ENCODE measurements at regions not wholly inside any gene's neighbourhood (a gene's known extent, or its start where the extent isn't known, plus 50 kb on each side); places are given as distances from the start of the nearest gene placed in this dataset.

DNA sequence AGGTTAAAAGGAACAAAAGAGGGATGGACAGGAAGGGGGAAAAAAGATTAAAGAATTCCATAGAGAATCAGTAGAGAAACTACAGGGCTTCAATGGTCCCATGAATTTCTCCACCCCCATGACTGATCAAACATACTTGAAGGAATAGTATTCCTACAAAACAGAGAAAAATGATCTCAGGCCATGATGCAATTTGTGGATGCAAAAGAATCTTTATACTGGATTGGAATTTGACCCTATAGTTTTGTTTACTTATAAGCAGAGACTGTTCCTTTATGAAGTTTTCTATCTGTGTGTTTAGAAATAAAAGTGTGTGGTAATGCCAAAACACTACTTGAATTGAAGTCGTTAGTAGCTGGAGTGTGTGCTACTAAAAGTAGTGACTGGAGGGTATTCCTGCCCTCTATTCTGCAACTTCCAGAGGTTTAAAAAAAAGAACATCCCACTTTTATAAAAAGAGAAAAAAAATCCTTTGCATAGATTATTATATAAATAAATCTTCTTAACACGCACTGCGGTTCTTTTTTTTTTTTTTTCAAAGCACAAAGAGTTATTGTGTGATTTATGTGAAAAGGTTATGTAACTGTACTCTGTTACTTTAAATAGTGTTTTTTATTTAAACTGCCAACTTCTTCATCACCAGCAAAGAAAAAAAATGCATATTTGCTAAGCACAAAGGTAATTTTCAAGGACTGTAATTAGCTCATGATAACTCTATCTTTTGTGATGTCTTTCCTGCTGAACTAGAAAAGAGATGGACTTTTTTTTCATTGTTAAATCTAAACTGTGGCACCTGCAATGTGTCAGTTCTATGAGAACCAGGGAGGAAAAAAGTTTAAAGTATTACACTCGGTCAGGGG lies 214.5 kb upstream of the CITED2 start:
- DNase-seq = no peak

DNA sequence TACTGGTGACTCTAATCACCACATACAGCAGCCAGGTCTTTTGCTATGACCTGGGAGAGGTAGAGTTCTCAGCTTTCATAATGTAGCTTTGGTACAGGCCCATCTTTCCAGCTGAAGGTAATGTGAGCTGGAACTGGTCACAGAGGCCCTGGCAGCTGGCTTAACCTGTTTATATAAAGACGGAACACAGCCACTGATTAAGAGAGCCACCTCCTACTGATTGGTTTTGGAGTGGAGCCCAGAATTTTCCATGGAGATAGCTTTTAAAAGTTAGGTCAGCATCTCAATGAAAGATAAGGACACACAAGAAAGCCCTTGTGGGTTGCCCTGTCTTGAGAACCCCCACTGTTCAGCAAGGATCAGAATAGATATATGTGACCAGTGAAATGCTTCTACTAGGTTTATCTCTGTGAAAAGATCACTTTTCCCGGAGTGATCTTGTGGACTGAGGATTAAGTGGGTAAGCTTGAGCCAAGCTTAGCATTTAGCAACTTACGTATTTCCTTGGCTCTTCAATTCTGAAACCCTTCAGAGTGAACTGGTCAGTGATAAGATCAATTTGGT lies 213.7 kb upstream of the CITED2 start:
- no peak for DNase-seq

DNA sequence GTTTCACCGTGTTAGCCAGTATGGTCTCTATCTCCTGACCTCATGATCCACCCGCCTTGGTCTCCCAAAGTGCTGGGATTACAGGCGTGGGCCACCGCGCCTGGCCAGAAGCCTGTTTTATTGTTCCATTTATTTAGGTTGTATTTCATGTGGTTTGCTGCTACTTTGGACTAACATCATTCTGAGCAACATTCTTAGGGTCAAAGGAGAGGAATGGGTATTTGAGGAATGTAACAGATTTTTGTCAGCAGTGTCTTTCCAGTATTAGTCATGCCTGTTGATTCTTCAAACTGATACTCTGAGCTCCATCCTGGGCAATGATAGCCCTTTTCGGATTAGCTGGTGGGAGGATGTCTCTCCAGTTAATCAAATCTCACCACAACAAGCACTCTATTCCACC lies 213.0 kb upstream of the CITED2 start:
- no peak for DNase-seq

DNA sequence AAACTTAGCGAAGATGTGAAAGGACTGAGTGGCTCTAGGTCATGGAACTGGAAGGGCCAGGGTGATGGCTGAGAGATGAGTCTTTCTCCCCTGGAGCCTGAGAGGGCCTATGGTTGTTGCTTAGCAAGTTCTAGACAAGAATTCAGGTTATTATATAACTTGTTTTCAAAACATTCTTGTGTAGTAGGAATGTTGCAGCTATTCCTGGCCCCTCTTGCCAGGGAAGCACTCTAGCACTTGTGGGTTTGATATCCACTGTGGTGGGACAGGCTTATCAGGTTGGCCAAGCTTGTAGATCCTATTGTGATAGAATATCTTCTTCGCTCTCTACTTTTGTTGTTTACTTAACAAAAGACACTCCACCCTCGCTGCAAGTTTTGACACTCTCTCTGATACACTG lies 211.8 kb upstream of the CITED2 start:
- DNase-seq = no peak

DNA sequence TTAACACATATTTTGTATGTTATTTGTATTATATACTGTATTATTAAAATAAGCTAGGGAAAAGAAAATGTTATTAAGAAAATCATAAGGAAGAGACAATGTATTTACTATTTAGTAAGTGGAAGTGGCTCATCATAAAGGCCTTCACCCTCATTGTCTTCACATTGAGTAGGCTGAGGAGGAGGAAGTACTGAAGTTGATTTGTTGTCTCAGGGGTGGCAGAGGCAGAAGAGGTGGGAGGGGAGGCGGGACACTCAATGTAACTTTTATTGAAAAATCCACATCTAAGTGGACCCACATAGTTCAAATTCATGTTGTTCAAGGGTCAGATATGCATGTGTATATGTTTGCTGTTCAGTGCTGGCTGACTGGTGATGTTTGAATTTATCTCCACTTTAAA lies 210.2 kb upstream of the CITED2 start:
- no peak for DNase-seq

DNA sequence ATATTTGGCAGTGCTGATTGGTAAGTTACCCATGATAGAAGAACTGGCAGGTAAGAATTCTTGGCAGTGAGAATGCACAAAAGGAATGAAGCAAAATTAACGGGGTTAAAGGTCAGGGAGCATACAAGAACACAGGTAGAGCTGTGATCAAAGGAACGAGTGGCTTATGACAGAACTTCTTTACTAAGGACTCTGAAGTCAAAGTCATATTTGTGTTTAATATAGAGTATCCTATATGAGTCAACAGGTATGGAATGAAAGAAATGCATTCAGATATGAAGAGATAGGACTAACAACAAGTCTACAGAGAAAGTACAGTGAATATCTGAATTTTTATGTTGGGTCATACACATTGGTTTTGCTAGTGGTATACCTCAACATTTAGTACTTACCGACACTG lies 209.0 kb upstream of the CITED2 start:
- DNase-seq = no peak

DNA sequence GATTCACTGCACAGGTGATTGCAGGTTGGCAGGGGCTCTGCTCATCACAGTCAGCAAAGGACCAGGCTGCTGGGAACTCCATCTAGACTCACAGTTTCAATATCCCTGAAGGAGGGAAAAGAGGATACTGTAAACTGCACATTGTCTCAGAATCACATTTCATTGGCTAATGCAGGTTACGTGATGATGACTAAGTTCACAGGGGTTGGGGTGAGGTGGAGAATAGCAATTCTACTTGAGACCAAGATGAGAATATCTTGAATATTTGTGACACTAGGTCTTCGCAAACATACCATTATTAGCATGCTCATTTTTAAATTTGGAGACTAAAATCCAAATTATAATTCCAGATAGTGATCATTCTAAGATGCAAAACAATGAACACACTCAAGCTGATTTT lies 208.5 kb upstream of the CITED2 start:
- no peak for DNase-seq

DNA sequence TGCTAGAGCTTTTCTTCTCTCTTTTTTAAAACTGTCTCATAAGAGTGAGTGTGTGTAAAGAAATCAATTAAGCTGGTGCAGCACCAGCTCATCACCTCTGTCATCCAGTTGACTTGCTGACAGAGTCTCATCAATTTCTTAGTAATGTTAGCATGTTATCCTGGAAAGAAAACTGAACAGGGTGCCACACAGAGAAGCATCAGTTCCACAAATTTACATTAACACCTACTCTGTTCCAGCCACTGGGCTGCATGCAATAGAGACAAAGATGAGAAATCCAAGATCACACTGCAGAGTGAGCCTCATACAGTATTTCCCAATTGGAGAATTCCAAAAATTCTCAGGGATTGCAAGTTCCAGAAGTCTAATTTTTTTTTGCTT lies 207.0 kb upstream of the CITED2 start:
- DNase-seq = no peak

DNA sequence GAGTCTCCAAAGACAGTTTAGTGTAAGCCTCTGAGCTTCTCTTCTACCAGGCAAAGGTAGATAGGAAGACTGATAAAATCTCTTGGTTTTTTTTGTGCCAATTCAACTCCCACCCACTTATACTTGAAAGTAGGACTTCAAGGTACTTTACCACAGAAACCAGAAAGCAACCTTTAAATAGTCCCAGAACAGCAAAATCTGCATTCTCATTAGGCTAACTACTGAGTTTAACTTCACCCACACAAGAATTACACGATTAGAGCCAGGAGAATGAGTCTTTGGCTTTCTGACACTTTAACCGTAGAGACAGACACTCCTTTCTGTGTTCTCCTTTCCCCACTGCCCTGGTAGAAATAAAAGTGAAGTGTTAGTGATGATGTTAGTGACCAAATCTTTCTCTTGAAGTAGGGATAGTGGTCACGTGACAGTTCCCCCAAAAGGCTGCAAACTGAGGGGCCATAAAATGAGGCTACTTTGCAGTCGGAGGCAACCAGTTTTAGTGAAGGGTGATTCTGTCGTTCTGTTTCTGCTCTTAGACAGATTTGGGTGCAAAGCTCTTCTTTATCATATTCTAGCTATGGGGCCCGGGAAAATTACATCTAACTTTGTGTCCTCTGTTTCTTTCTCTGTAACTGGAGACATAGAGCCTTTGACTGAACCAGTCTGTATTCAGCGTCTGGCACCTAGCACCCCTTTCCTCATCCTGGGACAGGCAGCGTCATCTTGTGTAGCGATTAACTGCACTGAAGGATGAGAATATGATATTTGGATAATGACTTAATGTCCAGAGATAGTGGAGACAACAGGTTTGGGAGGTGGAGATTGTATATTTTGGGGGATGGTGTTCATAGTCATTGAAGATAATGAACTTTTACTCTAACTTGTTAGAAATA lies 206.4 kb upstream of the CITED2 start:
- no peak for DNase-seq

DNA sequence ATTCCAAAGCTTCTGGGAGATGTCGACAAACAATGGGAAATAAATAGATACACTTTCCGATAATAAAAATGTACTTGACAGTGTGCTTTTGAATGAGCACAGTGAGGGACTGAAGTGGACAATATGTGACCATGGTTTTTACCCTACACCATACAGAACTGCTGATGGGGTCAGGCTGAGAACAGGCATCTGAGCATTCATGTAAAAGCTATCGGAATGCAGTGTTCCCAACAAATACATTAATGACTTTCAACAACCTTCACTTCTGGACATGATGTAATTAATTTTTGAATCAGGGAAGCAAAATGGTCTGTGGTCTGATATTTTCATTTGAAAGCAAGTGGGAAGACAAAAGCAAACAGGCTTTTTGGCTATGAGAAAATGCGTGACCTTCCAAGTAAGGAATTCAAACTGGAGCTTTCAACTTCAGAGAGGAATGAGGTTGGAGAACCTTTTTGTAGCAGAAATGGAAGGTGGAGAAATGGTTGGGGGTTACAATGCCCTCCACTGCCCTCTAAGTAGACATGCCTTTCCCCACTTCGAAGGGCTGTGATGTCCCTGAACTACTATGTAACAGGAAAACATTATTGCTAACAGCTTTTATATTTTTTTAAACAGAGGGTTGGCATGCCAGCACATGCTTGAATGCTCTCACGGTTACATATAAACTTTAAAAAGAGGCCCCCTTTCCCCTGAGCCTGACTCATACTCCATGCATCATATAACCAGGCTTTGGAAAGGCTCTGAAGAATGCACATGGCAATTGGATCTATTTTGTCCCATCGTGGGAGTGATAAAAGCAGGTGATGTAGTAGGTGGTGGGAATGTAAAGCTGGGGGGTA lies 203.5 kb upstream of the CITED2 start:
- no peak for DNase-seq

DNA sequence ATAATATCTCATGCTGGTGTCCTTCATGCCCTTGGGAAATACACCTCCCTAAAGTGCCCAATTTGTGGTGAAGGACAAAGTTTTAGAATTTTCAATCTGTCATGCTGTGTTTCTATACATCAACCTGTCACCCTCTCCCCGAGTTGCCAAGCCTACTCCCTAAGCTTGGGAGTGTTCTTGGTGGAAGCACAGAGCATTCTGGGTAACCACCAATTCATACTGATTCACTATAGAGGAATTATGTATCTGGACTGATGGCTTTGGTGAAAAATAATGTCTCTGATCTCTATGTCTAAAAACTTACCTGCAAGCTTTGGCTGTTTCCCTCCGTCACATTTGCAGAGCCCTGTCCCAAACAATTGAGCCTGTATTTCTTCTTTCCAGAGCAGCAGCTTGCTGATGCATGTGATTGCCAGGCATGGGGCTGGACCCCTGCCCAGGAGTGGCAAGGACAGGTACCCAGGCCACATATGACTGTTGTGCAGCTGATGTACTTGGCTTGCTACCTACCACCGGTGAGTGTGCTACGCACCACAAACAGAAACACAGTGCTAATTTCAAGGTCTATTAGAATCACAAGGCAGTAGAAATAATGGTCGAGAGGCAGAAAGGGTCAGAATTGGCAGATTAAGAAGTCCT lies 202.8 kb upstream of the CITED2 start:
- DNase-seq = no peak

DNA sequence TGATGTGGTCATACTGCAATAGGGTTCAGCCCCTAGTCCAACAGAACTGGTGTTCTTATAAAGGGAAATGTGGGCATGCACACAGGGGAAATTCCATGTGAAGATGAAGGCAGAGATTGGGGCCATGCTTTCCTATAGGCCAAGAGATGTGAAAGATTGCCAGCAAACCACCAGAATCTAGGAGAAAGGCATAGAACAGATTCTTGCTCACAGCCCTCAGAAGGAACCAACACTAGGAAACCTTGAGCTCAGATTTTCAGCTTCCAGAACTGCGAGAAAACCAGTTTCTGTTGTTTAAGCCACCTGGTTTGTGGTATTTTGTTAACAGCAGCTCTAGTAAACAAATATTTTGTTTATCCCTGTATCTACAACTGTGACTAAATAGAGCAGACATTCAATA lies 197.6 kb upstream of the CITED2 start:
- no peak for DNase-seq

DNA sequence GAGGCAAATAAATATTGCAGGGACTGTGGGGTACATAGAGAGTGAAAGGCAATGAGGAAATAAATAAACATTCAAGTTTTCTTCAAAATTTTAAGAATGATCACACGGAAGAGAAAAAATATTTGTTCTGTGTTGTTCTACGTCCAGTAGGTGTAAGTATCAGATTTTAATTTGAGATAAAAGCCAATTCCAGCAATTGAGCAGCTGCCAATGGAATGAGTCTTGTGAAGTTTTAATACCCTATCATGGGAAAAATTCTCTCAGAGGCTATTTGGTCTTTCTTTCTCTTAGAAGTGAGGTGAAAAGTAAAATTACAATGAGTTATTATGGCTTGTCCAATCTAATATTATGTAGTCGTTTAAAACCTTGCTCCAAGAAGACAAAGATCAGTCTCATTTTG lies 195.7 kb upstream of the CITED2 start:
- DNase-seq = no peak

DNA sequence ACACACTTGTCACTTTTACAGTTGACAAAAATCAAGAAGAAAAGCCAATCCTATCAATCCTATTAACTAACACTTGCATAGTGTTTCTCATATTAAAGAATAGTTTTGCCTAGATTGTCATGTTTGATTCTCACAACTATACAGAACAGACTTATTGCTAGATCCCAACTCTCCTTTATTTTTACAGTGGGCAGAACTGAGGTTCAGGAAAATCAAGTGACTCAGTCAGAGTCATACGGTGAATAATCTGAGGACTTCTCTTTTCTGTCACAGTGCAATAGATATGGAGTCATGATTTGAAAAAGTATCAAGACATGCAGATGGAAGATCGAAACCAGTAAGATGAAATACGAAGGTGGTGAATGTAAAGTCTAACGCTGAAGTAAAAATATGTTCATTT lies 195.1 kb upstream of the CITED2 start:
- DNase-seq = no peak

DNA sequence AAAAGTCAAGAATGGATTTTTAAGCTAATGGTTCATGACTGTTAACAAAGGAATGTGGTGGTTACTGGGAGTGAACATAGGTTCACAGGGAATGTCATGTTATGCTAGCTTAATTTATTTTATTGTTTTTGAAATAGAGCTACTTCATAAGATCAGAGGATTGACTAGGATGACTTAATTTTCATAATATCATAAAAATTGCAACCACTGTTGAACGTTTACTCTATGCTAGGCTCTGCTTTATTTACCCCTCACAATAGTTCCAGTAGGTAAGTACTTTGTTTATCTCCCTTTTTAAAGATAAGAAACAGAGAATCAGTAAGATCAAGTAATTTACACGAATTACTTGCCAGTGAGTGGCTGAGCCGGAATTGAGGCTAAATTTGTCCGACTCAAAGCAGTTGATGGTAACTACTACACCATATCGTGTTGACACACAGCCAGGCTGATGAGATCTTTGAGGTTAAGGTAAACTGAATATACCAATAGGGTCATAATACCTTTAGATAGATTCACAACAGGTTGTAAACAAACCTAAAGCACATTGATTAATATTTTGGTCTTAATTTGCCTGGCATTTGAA lies 194.6 kb upstream of the CITED2 start:
- DNase-seq = no peak

DNA sequence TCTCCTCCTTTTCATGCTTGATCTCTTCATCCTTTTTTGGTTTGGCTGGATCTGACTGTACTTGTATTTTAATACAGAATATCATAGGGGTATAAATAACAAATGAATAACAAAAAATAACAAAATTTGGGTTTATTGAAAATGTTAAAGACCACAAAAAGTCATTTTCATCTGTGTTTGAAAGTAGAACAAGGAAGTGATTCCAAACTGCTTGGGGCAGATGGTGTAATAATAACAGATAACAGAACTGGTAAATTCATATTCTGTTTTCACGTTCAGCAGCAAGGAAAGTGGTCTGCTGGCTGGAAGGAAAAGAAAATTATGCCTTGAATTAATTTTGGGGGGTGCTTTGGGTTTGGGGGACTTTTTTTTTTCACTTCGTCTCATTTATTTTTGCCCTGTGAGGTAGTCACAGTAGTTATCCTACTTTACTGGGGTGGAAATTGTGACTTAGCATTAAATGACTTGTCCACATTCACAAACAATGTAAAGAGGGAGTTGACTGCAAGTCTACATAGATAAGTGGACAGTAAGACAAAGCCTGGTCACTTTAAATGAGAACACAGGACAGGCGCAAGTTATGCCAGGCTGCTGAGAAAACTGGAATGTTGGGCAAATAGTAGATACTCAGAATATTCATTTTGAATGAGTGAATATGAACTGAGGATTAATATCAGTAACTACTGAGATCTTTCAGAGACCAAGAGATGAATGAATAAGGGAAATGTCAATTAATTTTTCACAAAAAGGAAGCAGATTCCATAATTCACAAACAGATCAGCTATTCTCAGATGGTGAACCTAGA lies 193.9 kb upstream of the CITED2 start:
- DNase-seq = no peak

DNA sequence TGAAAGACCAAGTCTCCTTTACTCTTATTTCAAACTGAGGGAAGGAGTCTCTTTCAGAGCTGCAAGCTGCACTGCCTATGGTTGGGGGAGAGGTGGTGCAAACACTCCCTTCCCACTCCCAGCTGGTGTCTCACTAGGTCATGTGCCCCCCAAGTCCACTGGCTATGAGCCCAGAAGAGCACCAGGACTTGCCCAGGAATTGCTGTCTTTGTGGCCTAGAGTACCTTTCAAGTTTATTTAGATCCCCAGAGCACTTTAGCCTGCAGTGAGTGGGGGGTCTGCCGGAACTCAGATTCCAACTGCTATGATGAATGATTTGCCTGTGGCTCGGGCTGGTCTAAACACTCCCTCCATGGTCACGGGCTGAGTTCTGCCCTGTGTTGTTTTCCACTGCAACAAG lies 192.6 kb upstream of the CITED2 start:
- DNase-seq = no peak

DNA sequence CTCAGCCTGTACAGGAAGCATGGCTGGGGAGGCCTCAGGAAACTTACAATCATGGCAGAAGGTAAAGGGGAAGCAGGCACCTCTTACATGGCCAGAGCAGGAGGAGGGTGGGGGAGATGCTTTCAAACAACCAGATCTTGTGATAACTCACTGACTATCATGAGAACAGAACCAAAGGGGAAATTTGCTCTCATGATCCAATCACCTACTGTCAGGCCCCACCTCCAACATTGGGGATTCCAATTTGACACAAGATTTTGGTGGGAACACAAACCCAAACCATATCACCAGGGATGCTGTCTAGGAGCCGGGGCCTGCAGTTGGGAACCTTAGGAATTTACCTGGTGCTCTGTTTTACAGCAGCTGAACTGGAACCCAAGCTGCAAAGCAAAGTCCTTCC lies 191.1 kb upstream of the CITED2 start:
- DNase-seq = no peak

DNA sequence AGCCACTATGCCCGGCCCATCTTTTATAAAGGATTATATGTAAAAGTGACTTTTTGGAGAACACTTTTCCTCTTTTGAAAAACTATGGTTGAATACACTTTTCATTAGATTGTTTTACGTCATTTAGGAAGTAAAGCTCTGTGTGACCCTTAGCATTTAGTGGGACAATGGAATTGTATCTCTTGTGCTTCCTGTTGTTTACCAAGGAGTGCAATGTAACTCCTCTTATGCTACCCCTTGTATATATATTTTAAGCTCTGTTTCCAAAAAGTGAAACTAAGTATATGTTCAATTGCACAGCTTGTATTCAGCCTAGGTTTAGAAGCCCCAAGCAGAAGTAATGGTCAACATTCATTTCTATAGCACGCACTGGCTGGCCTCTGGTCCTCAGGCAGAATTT lies 183.1 kb upstream of the CITED2 start:
- no peak for DNase-seq

DNA sequence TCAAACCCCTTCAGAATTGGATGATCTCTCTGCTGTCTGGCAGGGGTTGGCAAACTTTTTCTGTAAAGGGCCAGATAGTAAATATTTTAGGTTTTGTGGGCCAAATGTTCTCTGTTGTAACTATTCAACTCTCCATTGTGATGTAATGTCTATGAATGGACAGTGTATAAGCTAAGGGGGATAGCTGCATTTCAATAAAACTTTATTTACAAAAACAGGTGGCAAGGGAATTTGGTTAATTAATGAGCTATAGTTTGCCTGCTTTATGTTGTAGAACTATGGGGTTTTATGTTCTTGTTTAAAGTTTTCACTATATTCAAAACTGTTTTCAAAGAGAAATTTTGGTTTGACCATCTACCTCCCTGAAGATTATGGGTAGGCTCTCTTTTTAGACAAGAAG lies 182.1 kb upstream of the CITED2 start:
- no peak for DNase-seq

DNA sequence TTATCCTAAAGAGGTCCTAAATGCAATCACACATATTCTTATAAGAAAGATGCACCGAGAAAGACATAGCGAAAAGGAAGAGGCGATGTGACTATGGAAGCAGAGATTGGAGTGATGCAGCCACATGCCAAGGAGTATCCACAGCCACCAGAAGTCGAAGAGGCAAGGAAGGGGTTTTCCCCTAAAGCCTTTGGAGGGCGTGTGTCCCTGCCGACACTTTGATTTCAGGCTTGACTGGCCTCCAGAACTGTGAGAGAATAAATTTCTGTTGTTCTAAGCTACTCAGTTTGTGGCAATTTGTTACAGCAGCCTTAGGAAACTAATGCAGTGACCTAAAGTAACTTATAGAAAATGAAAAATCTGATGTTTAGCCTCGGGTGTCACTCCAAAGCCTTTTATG lies 179.5 kb upstream of the CITED2 start:
- DNase-seq = no peak
